ENCODE measurements at regions not wholly inside any gene's neighbourhood (a gene's known extent, or its start where the extent isn't known, plus 50 kb on each side); places are given as distances from the start of the nearest gene placed in this dataset.
A peak's percentile ranks its signal among the peaks of the same experiment; 100 is the strongest.

- Mint-ChIP-seq H3K4me1 (ENCODE audit: low read depth in 2 of 2) (no peaks in the 10 kb centered on the region), H3K4me3 (no peak overlapping the region), H3K9me3 (peaks cover 0 to 6% of the 10 kb centered on the region in 2 donors), H3K36me3 (ENCODE audit: insufficient read depth) (no peaks in the 10 kb centered on the region), H3K27me3 (peaks cover 14 to 49% of the 10 kb centered on the region in 2 donors), H3K27ac (no peak overlapping the region)
- DNase-seq (no peak), ATAC-seq (replicated peaks) (no peak)
Observed at GRCh38 chr2:20515290-20516220, 68.7 kb downstream of the RHOB start.

GRCh38 chr2:20516291-20516645 lies 69.4 kb downstream of the RHOB start:
- Mint-ChIP-seq H3K36me3 (ENCODE audit: insufficient read depth) (no peaks in the 10 kb centered on the region), H3K27me3 (peaks cover 14 to 42% of the 10 kb centered on the region in 2 donors), H3K27ac (no peak overlapping the region), H3K4me3 (no peak overlapping the region), H3K4me1 (ENCODE audit: low read depth in 2 of 2) (no peaks in the 10 kb centered on the region), H3K9me3 (peaks cover 0 to 6% of the 10 kb centered on the region in 2 donors)
- ATAC-seq (replicated peaks) (no peak), DNase-seq (no peak)

GRCh38 chr2:20516646-20517341 lies 69.9 kb downstream of the RHOB start:
- Mint-ChIP-seq H3K4me3 (no peak overlapping the region), H3K36me3 (ENCODE audit: insufficient read depth) (no peaks in the 10 kb centered on the region), H3K27me3 (peaks cover 14 to 41% of the 10 kb centered on the region in 2 donors), H3K27ac (no peak overlapping the region), H3K4me1 (ENCODE audit: low read depth in 2 of 2) (no peaks in the 10 kb centered on the region), H3K9me3 (peaks cover 0 to 6% of the 10 kb centered on the region in 2 donors)
- DNase-seq (no peak), ATAC-seq (replicated peaks) (no peak)

- peaks cover 2 to 41% of the 10 kb centered on the region in 2 donors for H3K27me3 Mint-ChIP-seq
- DNase-seq (no peak), ATAC-seq (replicated peaks) (no peak)
- no peak overlapping the region for H3K27ac Mint-ChIP-seq
- no peak overlapping the region for H3K4me3 Mint-ChIP-seq
- H3K9me3 Mint-ChIP-seq = peaks cover 0 to 6% of the 10 kb centered on the region in 2 donors
- no peaks in the 10 kb centered on the region for H3K4me1 Mint-ChIP-seq (ENCODE audit: low read depth in 2 of 2)
- H3K36me3 Mint-ChIP-seq (ENCODE audit: insufficient read depth) = no peaks in the 10 kb centered on the region
Observed at GRCh38 chr2:20519309-20519708, 72.4 kb downstream of the RHOB start.

GRCh38 chr2:20520128-20520527 lies 73.3 kb downstream of the RHOB start:
- no peaks in the 10 kb centered on the region for H3K36me3 Mint-ChIP-seq (ENCODE audit: insufficient read depth)
- no peak for DNase-seq
- H3K4me1 Mint-ChIP-seq (ENCODE audit: low read depth in 2 of 2) = no peaks in the 10 kb centered on the region
- no peak overlapping the region for H3K4me3 Mint-ChIP-seq
- H3K27me3 Mint-ChIP-seq = peaks cover 0 to 35% of the 10 kb centered on the region in 2 donors
- H3K27ac Mint-ChIP-seq = no peak overlapping the region
- peaks cover 0 to 3% of the 10 kb centered on the region in 2 donors for H3K9me3 Mint-ChIP-seq
- ATAC-seq (replicated peaks) = no peak

- peaks cover 0 to 32% of the 10 kb centered on the region in 2 donors for H3K27me3 Mint-ChIP-seq
- no peaks in the 10 kb centered on the region for H3K9me3 Mint-ChIP-seq
- H3K36me3 Mint-ChIP-seq (ENCODE audit: insufficient read depth) = no peaks in the 10 kb centered on the region
- H3K4me3 Mint-ChIP-seq = no peak overlapping the region
- DNase-seq = no peak
- no peaks in the 10 kb centered on the region for H3K4me1 Mint-ChIP-seq (ENCODE audit: low read depth in 2 of 2)
- no peak for ATAC-seq (replicated peaks)
- no peak overlapping the region for H3K27ac Mint-ChIP-seq
Observed at GRCh38 chr2:20521193-20521592, 74.3 kb downstream of the RHOB start.

- peaks cover 0 to 32% of the 10 kb centered on the region in 2 donors for H3K27me3 Mint-ChIP-seq
- no peak overlapping the region for H3K27ac Mint-ChIP-seq
- DNase-seq (no peak), ATAC-seq (replicated peaks) (no peak)
- no peak overlapping the region for H3K4me3 Mint-ChIP-seq
- H3K4me1 Mint-ChIP-seq (ENCODE audit: low read depth in 2 of 2) = no peaks in the 10 kb centered on the region
- H3K36me3 Mint-ChIP-seq (ENCODE audit: insufficient read depth) = no peaks in the 10 kb centered on the region
- H3K9me3 Mint-ChIP-seq = no peaks in the 10 kb centered on the region
Observed at GRCh38 chr2:20521682-20522189, 74.9 kb downstream of the RHOB start.

GRCh38 chr2:20523073-20523798 lies 76.4 kb downstream of the RHOB start:
- Mint-ChIP-seq H3K36me3 (ENCODE audit: insufficient read depth) (no peaks in the 10 kb centered on the region), H3K27me3 (peaks cover 0 to 32% of the 10 kb centered on the region in 2 donors), H3K4me3 (no peak overlapping the region), H3K27ac (no peak overlapping the region), H3K4me1 (ENCODE audit: low read depth in 2 of 2) (no peaks in the 10 kb centered on the region), H3K9me3 (no peaks in the 10 kb centered on the region)
- DNase-seq (no peak), ATAC-seq (replicated peaks) (no peak)

- DNase-seq (no peak), ATAC-seq (replicated peaks) (no peak)
- no peaks in the 10 kb centered on the region for H3K36me3 Mint-ChIP-seq (ENCODE audit: insufficient read depth)
- peaks cover 0 to 32% of the 10 kb centered on the region in 2 donors for H3K27me3 Mint-ChIP-seq
- H3K9me3 Mint-ChIP-seq = no peaks in the 10 kb centered on the region
- H3K27ac Mint-ChIP-seq = no peak overlapping the region
- H3K4me1 Mint-ChIP-seq (ENCODE audit: low read depth in 2 of 2) = peaks cover 0 to 2% of the 10 kb centered on the region in 2 donors
- no peak overlapping the region for H3K4me3 Mint-ChIP-seq
Observed at GRCh38 chr2:20523799-20524187, 76.9 kb downstream of the RHOB start.

GRCh38 chr2:20524412-20525040 lies 77.7 kb downstream of the RHOB start:
- peaks cover 0 to 2% of the 10 kb centered on the region in 2 donors for H3K4me1 Mint-ChIP-seq (ENCODE audit: low read depth in 2 of 2)
- peak; percentile 37 for ATAC-seq (replicated peaks)
- H3K4me3 Mint-ChIP-seq = no peak overlapping the region
- H3K27ac Mint-ChIP-seq = no peak overlapping the region
- H3K9me3 Mint-ChIP-seq = no peaks in the 10 kb centered on the region
- peaks cover 0 to 32% of the 10 kb centered on the region in 2 donors for H3K27me3 Mint-ChIP-seq
- DNase-seq = no peak
- H3K36me3 Mint-ChIP-seq (ENCODE audit: insufficient read depth) = no peaks in the 10 kb centered on the region

GRCh38 chr2:20525041-20526035 lies 78.5 kb downstream of the RHOB start:
- Mint-ChIP-seq H3K27ac (no peak overlapping the region), H3K36me3 (ENCODE audit: insufficient read depth) (no peaks in the 10 kb centered on the region), H3K4me3 (no peak overlapping the region), H3K27me3 (peaks cover 0 to 32% of the 10 kb centered on the region in 2 donors), H3K4me1 (ENCODE audit: low read depth in 2 of 2) (peaks cover 0 to 2% of the 10 kb centered on the region in 2 donors), H3K9me3 (no peaks in the 10 kb centered on the region)
- DNase-seq = no peak
- no peak for ATAC-seq (replicated peaks)

- no peak overlapping the region for H3K27ac Mint-ChIP-seq
- DNase-seq (no peak), ATAC-seq (replicated peaks) (no peak)
- no peaks in the 10 kb centered on the region for H3K9me3 Mint-ChIP-seq
- H3K27me3 Mint-ChIP-seq = peaks cover 0 to 32% of the 10 kb centered on the region in 2 donors
- H3K4me1 Mint-ChIP-seq (ENCODE audit: low read depth in 2 of 2) = peaks cover 0 to 2% of the 10 kb centered on the region in 2 donors
- no peak overlapping the region for H3K4me3 Mint-ChIP-seq
- no peaks in the 10 kb centered on the region for H3K36me3 Mint-ChIP-seq (ENCODE audit: insufficient read depth)
Observed at GRCh38 chr2:20526160-20526559, 79.3 kb downstream of the RHOB start.
